HEK293T (cell line): ENCODE measurements at regions not wholly inside any gene's neighbourhood (a gene's known extent, or its start where the extent isn't known, plus 50 kb on each side); places are given as distances from the start of the nearest gene placed in this dataset.

Experiments used
- BHLHE40 ChIP-seq: fragments of 450-650 bp; IDR thresholded peaks from 2 replicates; pipeline ENCODE4 v1.6.1; 2016; ENCODE audit warnings: mild to moderate bottlenecking, moderate library complexity, borderline replicate concordance
- SP1 ChIP-seq: fragments of 450-650 bp; IDR thresholded peaks from 2 replicates; pipeline ENCODE4 v1.6.1; 2017
- ZNF384 ChIP-seq: fragments of 450-650 bp; IDR thresholded peaks from 2 replicates; pipeline ENCODE4 v1.6.1; 2016

- no peak for TF ChIP-seq SP1
- TF ChIP-seq BHLHE40: no peak
- TF ChIP-seq ZNF384: no peak
These were observed 293.8 kb upstream of the GRAMD2B start for GRCh38 chr5:126129431-126129830.
